Suppressor macrophage (primary cell): ENCODE measurements at regions not wholly inside any gene's neighbourhood (a gene's known extent, or its start where the extent isn't known, plus 50 kb on each side); places are given as distances from the start of the nearest gene placed in this dataset.

Source experiments
- DNase-seq, 4 experiments: peaks; one replicate each; pipeline ENCODE4 v3.0.0-alpha.2; 2020 to 2022

DNA sequence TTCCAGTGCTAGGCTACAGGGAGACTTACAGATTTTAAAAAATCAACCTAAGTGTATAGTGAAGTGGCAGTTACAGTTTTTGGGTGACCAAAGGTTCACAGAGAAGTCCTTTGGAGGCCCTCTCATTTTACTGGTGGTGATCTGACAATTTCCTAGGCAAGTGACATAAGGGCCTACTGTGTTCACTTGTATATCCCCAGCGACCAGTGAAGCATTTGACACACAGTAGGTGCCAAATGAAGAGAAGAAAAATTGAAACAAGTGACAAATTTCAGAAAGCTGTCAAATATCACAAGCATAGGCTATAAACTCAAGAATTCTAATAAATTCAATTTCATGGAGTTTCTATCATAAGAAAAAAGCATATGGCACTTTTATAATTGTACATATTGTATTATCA is 89.5 kb downstream of the RPL22L1 start:
- DNase-seq = no peak

DNA sequence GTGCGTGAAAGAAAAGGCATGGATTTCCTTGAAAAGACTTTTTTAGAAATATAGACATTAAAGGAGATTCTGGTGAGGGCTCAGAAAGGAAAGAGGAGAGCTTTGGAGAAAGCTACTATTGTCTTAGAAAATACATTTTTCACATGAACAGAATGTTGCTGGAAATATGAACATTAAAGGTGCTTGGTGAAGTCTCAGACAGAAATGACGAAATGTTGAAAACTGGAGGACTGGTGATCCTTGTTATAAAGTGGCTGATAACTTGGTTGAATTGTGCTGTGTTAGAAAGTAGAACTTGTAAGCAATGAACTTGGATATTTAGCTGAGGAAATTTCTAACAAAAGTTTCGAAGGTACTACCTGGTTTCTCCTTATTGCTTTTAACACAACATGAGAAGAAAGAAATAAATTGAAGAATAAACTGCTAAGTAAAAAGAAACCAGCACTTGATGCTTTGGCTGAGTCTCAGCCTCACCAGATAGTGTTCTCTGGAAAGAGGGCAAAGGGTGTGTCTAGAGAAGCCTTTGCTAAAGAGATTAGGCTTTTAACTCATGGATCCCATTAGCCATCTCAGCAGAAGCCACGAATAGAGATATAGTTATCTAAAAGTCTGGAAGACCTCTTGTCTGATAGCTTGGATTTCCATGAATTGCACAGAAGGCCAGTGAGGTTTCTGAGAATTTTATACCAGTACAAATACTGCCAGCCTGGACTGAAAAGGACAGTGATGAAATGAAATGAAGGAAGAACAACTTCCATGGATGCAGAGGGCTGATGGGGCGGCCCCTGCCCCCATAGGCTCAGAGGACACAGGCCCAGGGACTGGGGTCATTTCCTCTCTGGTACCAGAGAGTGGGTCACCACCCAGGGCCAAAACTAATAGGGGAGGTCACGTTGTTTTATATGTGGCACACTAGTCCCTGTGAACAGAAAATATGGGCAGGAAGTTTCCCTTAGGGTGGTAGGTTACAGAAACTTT is 91.5 kb downstream of the RPL22L1 start:
- no peak for DNase-seq

DNA sequence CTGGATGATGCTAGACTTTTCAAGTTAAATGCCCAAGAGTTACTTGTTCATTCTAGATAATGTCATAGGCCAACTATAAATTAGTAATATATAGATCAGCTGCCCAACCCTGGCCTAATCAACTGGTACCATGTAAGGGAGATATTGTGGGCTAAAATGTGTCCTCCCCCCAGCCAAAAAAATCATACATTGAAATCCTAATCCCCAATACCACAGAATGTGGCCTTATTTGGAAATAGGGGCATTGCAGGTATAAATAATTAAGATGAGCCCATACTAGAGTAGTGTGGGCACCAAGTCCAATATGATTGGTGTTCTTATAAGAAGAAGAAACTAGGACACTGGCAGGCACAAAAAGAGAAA is 92.5 kb downstream of the RPL22L1 start:
- no peak for DNase-seq

- DNase-seq = no peak
Measured at GRCh38 chr3:170776887-170777563, 93.0 kb downstream of the RPL22L1 start.

DNA sequence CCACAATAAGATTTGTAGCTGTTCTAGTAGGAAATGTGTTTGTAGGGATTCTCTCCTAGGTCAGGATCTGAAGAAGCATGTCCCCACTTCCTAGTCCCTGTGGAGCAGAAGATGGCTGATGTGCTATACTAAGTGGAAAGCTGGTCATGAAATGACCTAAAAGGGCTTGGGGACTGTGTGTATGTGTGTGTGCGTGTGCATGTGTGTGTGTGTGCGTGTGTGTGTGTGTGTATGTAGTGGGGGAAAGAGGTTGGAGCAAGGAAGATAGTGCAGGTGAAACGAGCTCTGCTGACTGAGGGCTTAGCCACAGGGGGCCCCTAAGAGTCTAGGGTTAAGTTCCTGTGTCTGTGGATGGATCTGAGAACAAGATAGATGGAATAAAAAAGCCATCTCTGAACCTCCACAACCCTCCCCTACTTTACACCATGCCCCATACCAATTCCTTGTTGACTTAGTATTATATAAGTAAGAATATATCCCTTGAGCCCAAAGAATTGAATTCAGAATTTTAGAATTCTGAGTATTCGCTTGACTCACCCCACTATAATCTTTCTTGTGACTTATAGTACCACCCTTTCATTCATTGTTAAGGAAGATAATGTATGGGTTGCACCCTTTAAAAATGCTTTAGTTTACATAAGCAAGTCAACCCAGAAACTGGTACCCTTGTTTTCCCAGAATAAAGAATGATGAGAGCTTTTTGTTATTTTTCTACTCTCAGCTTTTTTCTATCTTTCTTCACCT is 96.1 kb downstream of the RPL22L1 start:
- DNase-seq = no peak

DNA sequence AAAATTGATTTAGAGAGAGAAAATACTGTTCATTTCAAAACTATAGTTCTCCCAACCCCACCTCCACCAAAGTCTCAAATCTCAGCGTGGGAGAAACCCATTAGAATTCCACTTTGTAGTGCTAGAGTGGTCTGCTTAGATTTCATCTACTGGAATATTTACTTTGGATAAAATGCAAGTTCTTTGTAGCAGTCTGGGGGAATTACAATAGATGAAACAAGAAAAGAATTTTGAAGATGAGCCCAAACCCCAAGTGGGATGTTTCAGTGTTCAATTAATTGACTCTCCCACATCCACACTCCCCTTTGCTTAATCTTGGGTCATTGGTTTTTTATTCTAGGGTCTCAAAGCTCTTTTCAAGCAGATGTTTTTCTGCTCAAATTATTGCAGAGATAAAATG is 97.8 kb downstream of the RPL22L1 start:
- no peak for DNase-seq

- DNase-seq = no peak
Measured at GRCh38 chr3:170768334-170768801, 101.6 kb downstream of the RPL22L1 start.

- DNase-seq = no peak
Measured at GRCh38 chr3:170767576-170767941, 102.4 kb downstream of the RPL22L1 start.

DNA sequence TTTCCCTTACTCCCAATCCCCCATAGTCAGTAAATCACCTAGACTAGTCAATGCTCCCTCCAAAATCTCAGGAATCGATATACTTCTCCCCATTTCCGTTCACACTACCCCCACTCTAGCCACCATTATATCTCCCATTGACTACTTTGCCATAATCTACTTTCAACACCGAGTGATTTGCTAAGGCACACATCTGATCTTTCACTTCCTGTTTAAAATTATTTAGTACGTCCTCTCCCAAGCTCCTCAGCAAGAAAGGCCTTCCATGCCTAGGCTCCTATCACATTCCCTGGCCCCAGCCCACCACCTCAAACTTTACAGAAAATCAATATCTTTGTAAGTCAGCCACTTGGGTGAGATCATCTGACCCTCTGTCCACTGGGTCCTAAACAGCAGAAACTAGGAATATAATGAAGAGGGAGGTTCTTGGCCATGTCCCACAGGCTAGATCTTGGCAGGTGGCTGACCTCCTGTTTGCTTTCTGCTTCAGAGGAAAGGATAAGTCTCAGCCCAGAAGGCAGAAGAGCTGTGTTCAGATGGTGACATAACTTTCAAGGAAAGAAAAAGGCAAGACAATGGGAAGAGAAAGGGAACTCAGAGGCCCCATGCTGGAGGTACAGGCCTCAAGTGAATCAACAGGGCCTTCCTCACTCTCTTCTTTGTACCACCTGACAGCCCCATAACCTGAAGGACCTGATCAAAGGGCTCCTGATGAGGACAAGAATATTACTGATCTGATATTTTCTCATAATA is 103.0 kb downstream of the RPL22L1 start:
- peak in 1 of 4 experiments; percentile 1 for DNase-seq

GRCh38 chr3:170766253-170766652 is 103.7 kb downstream of the RPL22L1 start:
- no peak for DNase-seq

GRCh38 chr3:170765419-170766078 is 104.4 kb downstream of the RPL22L1 start:
- DNase-seq = peak in 2 of 4 experiments; percentile 3 to 6

GRCh38 chr3:170764017-170764416 is 106.0 kb downstream of the RPL22L1 start:
- DNase-seq = no peak

- no peak for DNase-seq
Measured at GRCh38 chr3:170762064-170762463, 107.9 kb downstream of the RPL22L1 start.

- DNase-seq = no peak
Measured at GRCh38 chr3:170761103-170761502, 108.9 kb downstream of the RPL22L1 start.

DNA sequence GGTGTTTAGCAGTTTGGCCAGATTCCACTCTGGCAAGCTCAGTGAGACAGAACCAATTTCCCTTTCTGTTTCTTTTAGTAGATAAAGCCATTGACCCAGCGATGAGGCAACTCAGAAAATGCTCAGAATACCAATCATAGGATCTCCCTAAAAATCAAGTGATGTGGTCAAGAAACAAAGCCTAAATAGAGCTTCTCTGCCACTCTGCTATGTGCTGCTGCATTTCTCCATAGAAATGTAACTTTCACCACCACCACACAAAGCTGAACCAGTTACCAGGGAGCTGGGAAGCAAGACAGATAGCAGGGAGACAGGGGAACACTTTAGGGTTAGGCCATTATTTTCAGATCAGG is 109.8 kb downstream of the RPL22L1 start:
- DNase-seq = no peak

DNA sequence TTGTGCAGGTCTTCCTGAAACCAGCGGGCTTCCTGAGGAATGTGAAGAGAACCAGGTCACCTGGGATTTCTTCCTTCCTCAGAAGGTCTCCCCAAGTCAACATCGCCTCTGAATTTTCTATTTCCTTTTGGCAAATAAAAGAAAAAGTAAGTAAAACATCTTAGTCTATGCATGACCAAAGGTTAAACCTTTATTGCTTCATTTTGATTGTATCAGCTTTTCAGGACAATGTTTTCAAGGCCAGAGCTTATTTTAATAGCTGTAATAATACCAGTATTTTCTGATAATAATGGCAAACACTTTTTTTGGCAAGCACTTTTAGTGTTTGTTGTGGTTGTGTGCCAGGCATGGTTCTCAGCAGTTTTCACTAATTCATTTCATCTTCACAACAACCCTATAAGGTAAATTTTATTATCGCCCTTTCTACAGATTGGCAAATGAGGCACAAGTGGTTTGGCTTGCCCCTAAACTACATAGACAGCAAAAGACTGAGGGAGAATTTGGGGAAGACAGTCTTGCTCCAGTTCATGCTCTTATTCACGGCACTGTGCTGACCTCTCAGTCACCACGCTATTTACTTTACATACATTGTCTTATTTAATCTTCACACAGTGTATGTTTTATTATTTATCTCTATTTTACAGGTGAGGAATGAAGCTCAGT is 110.4 kb downstream of the RPL22L1 start:
- DNase-seq = no peak

DNA sequence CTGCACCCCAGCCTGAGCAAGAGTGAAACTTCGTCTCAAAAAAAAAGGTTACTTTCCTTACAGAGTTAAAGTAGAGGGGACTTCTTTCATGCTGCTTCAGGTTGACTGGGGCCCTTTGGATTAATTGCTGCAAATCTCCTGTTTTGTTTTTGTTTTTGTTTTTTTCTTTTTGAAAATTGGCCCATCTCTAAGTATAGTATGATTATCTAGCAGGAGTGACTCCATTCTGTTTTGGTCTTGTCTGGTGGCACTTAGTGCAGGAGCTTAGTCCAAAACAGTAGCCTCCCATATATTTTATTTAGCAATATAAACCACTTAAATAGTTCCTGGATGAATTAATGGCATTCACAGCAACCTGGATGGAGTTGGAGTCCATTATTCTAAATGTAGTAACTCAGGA is 113.0 kb downstream of the RPL22L1 start:
- no peak for DNase-seq

DNA sequence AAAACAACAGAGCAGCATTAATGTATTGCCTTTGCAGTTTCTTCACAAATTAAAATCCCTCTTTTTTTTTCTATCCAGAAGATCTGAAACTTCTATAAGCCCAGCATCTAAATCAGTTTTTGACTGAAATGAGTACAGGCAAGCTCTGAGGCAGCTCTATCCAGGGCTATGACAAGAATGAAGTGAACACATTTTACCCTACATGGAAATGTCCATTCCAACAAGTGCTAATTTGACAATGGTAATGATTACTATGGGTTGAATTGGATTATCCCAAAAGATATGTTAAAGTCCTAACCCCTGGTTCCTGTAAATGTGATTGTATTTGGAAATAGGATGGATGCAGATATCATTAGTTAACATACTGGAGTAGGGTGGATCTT is 115.7 kb downstream of the RPL22L1 start:
- no peak for DNase-seq

GRCh38 chr3:170753421-170754310 is 116.3 kb downstream of the RPL22L1 start:
- DNase-seq = no peak

- DNase-seq = no peak
Measured at GRCh38 chr3:170752571-170753155, 117.3 kb downstream of the RPL22L1 start.
